ENCODE measurements at regions not wholly inside any gene's neighbourhood (a gene's known extent, or its start where the extent isn't known, plus 50 kb on each side); places are given as distances from the start of the nearest gene placed in this dataset.

GRCh38 chr17:15109608-15110007, 155.5 kb downstream of the PMP22 start:
- no peaks in the 10 kb centered on the region for H3K27me3 ChIP-seq
- H3K36me3 ChIP-seq: no peaks in the 10 kb centered on the region
- 92% methylated on average over 3 of the region's 3 CpGs for WGBS (ENCODE audit: insufficient coverage, low coverage, low lambda C conversion rate, missing lambda C conversion rate)
- intact Hi-C loops (cut with DNase I): no loop called here
- no peak for DNase-seq
- no peak for ATAC-seq
- no peaks in the 10 kb centered on the region for H3K4me1 ChIP-seq
- H3K27ac ChIP-seq: no peak overlapping the region
- no peaks in the 10 kb centered on the region for H3K9me3 ChIP-seq
- no peak overlapping the region for H3K4me3 ChIP-seq
- TF ChIP-seq POLR2A (IDR thresholded peaks at IDR 0.05): no peak
- no peak for TF ChIP-seq CTCF (IDR thresholded peaks at IDR 0.05)

- no peaks in the 10 kb centered on the region for H3K36me3 ChIP-seq
- DNase-seq: no peak
- no peak for ATAC-seq
- no peaks in the 10 kb centered on the region for H3K27me3 ChIP-seq
- no peak overlapping the region for H3K4me3 ChIP-seq
- no peak overlapping the region for H3K27ac ChIP-seq
- no peak for TF ChIP-seq POLR2A (IDR thresholded peaks at IDR 0.05)
- no peak for TF ChIP-seq CTCF (IDR thresholded peaks at IDR 0.05)
- WGBS (ENCODE audit: insufficient coverage, low coverage, low lambda C conversion rate, missing lambda C conversion rate): 43% methylated on average over 3 of the region's 3 CpGs
- intact Hi-C loops (cut with DNase I): no loop called here
- no peaks in the 10 kb centered on the region for H3K9me3 ChIP-seq
- H3K4me1 ChIP-seq: no peaks in the 10 kb centered on the region
Observed at GRCh38 chr17:15108992-15109391, 156.1 kb downstream of the PMP22 start.

GRCh38 chr17:15106540-15106939, 158.6 kb downstream of the PMP22 start:
- no peak for DNase-seq
- Histone ChIP-seq H3K4me1 (no peaks in the 10 kb centered on the region), H3K27ac (no peak overlapping the region), H3K9me3 (no peaks in the 10 kb centered on the region), H3K4me3 (no peak overlapping the region), H3K36me3 (no peaks in the 10 kb centered on the region), H3K27me3 (no peaks in the 10 kb centered on the region)
- no peak for ATAC-seq
- 47% methylated on average over 3 of the region's 3 CpGs for whole genome bisulfite sequencing (ENCODE audit: insufficient coverage, low coverage, low lambda C conversion rate, missing lambda C conversion rate)
- TF ChIP-seq CTCF (IDR thresholded peaks at IDR 0.05) (no peak), POLR2A (IDR thresholded peaks at IDR 0.05) (no peak)
- intact Hi-C loops (cut with DNase I): no loop called here

GRCh38 chr17:15103785-15104184, 161.3 kb downstream of the PMP22 start:
- H3K4me1 ChIP-seq: no peaks in the 10 kb centered on the region
- DNase-seq: no peak

More at GRCh38 chr17:15103785-15104184, 161.3 kb downstream of the PMP22 start:
- WGBS (ENCODE audit: insufficient coverage, low coverage, low lambda C conversion rate, missing lambda C conversion rate): 58% methylated on average over 3 of the region's 4 CpGs
- no peaks in the 10 kb centered on the region for H3K27me3 ChIP-seq
- intact Hi-C loops (cut with DNase I): no loop called here
- no peak overlapping the region for H3K4me3 ChIP-seq
- H3K9me3 ChIP-seq: no peaks in the 10 kb centered on the region
- TF ChIP-seq CTCF (IDR thresholded peaks at IDR 0.05): no peak
- TF ChIP-seq POLR2A (IDR thresholded peaks at IDR 0.05): no peak
- ATAC-seq: no peak
- H3K36me3 ChIP-seq: no peaks in the 10 kb centered on the region
- no peak overlapping the region for H3K27ac ChIP-seq

Measured in right lobe of liver (tissue), 6 donors.